ENCODE measurements at regions not wholly inside any gene's neighbourhood (a gene's known extent, or its start where the extent isn't known, plus 50 kb on each side); places are given as distances from the start of the nearest gene placed in this dataset.

- Histone ChIP-seq H3K27ac (ENCODE audit: insufficient read depth, low read depth, low read length) (no peak overlapping the region), H3K79me2 (ENCODE audit: control insufficient read depth, insufficient read depth, low read length) (no peaks in the 10 kb centered on the region), H3K9me1 (replicated peaks; ENCODE audit: control insufficient read depth, extremely low read depth, insufficient read depth, low read length) (no peaks in the 10 kb centered on the region), H3K9me3 (replicated peaks; ENCODE audit: control insufficient read depth, insufficient read depth, low read length) (no peaks in the 10 kb centered on the region), H2AFZ (ENCODE audit: low read depth, low read length) (no peak overlapping the region), H3K4me2 (ENCODE audit: insufficient read depth, low read length) (no peak overlapping the region), H3K4me1 (ENCODE audit: control insufficient read depth, extremely low read depth, insufficient read depth, low read length) (no peaks in the 10 kb centered on the region), H3K9ac (replicated peaks; ENCODE audit: extremely low read depth, insufficient read depth, low read length) (no peak overlapping the region), H3K36me3 (ENCODE audit: control insufficient read depth in 2 of 2, extremely low read depth in 1 of 2, insufficient read depth in 2 of 2, low read length in 2 of 2) (no peaks in the 10 kb centered on the region), H4K20me1 (replicated peaks; ENCODE audit: control insufficient read depth, extremely low read depth, insufficient read depth, low read length) (no peaks in the 10 kb centered on the region), H3K4me3 (replicated peaks in 1 of 3; ENCODE audit: insufficient read depth in 1 of 3, low read depth in 1 of 3, low read length in 3 of 3) (no peak overlapping the region), H3K27me3 (ENCODE audit: control insufficient read depth in 2 of 2, insufficient read depth in 2 of 2, low read length in 2 of 2) (no peaks in the 10 kb centered on the region)
- no TSS peak for BruUV-seq (replicated peaks)
- ChIA-PET POLR2A (no interaction called here), CTCF (no interaction called here)
- no peak for DNase-seq (ENCODE audit: low read depth, low spot score)
- TF ChIP-seq POLR2A (IDR thresholded peaks at IDR 0.05; ENCODE audit: low read depth, low read length) (no peak), JUN (IDR thresholded peaks at IDR 0.05; ENCODE audit: borderline replicate concordance, insufficient read depth, insufficient read length, low read depth) (no peak), MYC (IDR thresholded peaks at IDR 0.05; ENCODE audit: low read depth, low read length) (no peak), CTCF (IDR thresholded peaks at IDR 0.05; ENCODE audit: extremely low read depth in 1 of 2, insufficient read depth in 1 of 2, low read depth in 1 of 2, low read length in 2 of 2) (no peak), FOS (IDR thresholded peaks at IDR 0.05; ENCODE audit: borderline replicate concordance, insufficient read depth, low read length) (no peak), EZH2 (IDR thresholded peaks at IDR 0.05; ENCODE audit: borderline replicate concordance, low read depth, low read length, severe bottlenecking) (no peak), POLR2AphosphoS5 (IDR thresholded peaks at IDR 0.05; ENCODE audit: insufficient read depth, low read depth, low read length) (no peak), GATA2 (IDR thresholded peaks at IDR 0.05; ENCODE audit: insufficient read depth, insufficient read length, low read depth, low read length) (no peak)
- TF ChIP-seq, protein P1, sequence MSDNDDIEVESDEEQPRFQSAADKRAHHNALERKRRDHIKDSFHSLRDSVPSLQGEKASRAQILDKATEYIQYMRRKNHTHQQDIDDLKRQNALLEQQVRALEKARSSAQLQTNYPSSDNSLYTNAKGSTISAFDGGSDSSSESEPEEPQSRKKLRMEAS (IDR thresholded peaks at IDR 0.05; ENCODE audit: insufficient read depth, insufficient read length) = no peak
- FAIRE-seq = no peak
- intact Hi-C loops (cut with micrococcal nuclease) (no loop called here), dilution Hi-C loops (cut with MboI; ENCODE audit: extremely low pct_ligation_motif_present, low sequenced_read_pairs) (no loop called here)
Measured at GRCh38 chr16:79656553-79657115, 56.1 kb upstream of the MAF start.

Data from endothelial cell of umbilical vein (primary cell).